HG03095 (cell line): ENCODE measurements at regions not wholly inside any gene's neighbourhood (a gene's known extent, or its start where the extent isn't known, plus 50 kb on each side); places are given as distances from the start of the nearest gene placed in this dataset.
"Not testable (repeated sequence)": the region's sequence is repeated elsewhere in the genome, so short reads cannot be mapped to it uniquely, and the experiment has no call there.

ENCODE experiments used
- ATAC-seq: cut with Tn5 transposase; IDR thresholded peaks from one replicate; pipeline ENCODE4 v1.9.1; 2021; ENCODE audit warnings: moderate library complexity; ENCODE audit not compliant: unreplicated experiment

- no peak for ATAC-seq
These were observed 468.9 kb downstream of the GRIA2 start for GRCh38 chr4:157689476-157689875.

- no peak for ATAC-seq
These were observed 467.4 kb downstream of the GRIA2 start for GRCh38 chr4:157687971-157688370.

- not testable (repeated sequence) for ATAC-seq
These were observed 458.8 kb downstream of the GRIA2 start for GRCh38 chr4:157679326-157679725.

GRCh38 chr4:157678478-157678877 is 457.9 kb downstream of the GRIA2 start:
- ATAC-seq = no peak

GRCh38 chr4:157674699-157675098 is 454.2 kb downstream of the GRIA2 start:
- no peak for ATAC-seq

- ATAC-seq = no peak
These were observed 447.3 kb downstream of the GRIA2 start for GRCh38 chr4:157667836-157668235.

- ATAC-seq = no peak
These were observed 444.2 kb downstream of the GRIA2 start for GRCh38 chr4:157664726-157665125.

- ATAC-seq = no peak
These were observed 434.7 kb downstream of the GRIA2 start for GRCh38 chr4:157655096-157655809.

GRCh38 chr4:157643257-157643656 is 422.7 kb downstream of the GRIA2 start:
- ATAC-seq = no peak

GRCh38 chr4:157634057-157634456 is 413.5 kb downstream of the GRIA2 start:
- ATAC-seq = no peak

- ATAC-seq = no peak
These were observed 396.4 kb downstream of the GRIA2 start for GRCh38 chr4:157616741-157617472.

- ATAC-seq = no peak
These were observed 387.5 kb downstream of the GRIA2 start for GRCh38 chr4:157607996-157608395.

- ATAC-seq = no peak
These were observed 380.1 kb downstream of the GRIA2 start for GRCh38 chr4:157600583-157600982.

GRCh38 chr4:157591245-157591644 is 370.7 kb downstream of the GRIA2 start:
- no peak for ATAC-seq

GRCh38 chr4:157590679-157591078 is 370.2 kb downstream of the GRIA2 start:
- no peak for ATAC-seq

- ATAC-seq = no peak
These were observed 367.3 kb downstream of the GRIA2 start for GRCh38 chr4:157587681-157588423.

GRCh38 chr4:157582141-157582540 is 361.6 kb downstream of the GRIA2 start:
- ATAC-seq = no peak

GRCh38 chr4:157576671-157577217 is 356.2 kb downstream of the GRIA2 start:
- no peak for ATAC-seq

GRCh38 chr4:157575339-157575738 is 354.8 kb downstream of the GRIA2 start:
- no peak for ATAC-seq

- no peak for ATAC-seq
These were observed 354.1 kb downstream of the GRIA2 start for GRCh38 chr4:157574606-157575005.

GRCh38 chr4:157572951-157573350 is 352.4 kb downstream of the GRIA2 start:
- no peak for ATAC-seq
